Retinal pigment epithelial cell (primary cell): ENCODE measurements at regions not wholly inside any gene's neighbourhood (a gene's known extent, or its start where the extent isn't known, plus 50 kb on each side); places are given as distances from the start of the nearest gene placed in this dataset.
"Not testable (repeated sequence)": the region's sequence is repeated elsewhere in the genome, so short reads cannot be mapped to it uniquely, and the experiment has no call there.

Experiments used
- DNase-seq: peaks from one replicate; pipeline ENCODE4 v3.0.0-alpha.2; 2010; ENCODE audit warnings: low read depth
- H3K4me3 ChIP-seq: 2 replicates; pipeline ENCODE4 v1.5.1; 2011; ENCODE audit warnings: mild to moderate bottlenecking, low read length, control low read depth, moderate library complexity
- TF ChIP-seq, protein P1 (sequence below): conservative IDR thresholded peaks from 2 replicates; pipeline ENCODE4 v1.5.1; 2011; ENCODE audit warnings: low read depth, low read length, control low read depth, inconsistent platforms

GRCh38 chr9:85487872-85488271, 253.9 kb downstream of the AGTPBP1 start:
- no peak for DNase-seq
- TF ChIP-seq, protein P1, sequence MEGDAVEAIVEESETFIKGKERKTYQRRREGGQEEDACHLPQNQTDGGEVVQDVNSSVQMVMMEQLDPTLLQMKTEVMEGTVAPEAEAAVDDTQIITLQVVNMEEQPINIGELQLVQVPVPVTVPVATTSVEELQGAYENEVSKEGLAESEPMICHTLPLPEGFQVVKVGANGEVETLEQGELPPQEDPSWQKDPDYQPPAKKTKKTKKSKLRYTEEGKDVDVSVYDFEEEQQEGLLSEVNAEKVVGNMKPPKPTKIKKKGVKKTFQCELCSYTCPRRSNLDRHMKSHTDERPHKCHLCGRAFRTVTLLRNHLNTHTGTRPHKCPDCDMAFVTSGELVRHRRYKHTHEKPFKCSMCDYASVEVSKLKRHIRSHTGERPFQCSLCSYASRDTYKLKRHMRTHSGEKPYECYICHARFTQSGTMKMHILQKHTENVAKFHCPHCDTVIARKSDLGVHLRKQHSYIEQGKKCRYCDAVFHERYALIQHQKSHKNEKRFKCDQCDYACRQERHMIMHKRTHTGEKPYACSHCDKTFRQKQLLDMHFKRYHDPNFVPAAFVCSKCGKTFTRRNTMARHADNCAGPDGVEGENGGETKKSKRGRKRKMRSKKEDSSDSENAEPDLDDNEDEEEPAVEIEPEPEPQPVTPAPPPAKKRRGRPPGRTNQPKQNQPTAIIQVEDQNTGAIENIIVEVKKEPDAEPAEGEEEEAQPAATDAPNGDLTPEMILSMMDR = no peak
- no peak overlapping the region for H3K4me3 ChIP-seq

DNA sequence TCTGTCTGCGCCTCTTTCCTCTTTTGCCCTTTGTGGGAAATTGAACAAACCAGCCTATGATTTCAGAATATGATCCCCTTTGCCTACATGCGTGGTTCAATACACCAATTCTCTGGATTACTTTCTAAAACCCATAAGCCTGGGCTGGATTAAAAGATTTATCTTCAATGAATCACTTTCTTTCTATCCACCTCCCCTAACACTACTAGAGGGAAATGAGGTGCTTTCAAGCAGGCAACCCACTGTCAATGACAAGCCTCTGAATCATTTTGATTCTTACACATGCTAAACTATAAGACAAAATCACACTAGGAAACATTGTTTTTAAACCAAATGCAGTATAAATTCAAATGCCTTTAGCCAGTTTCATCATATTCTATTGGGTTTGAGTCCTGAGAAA, 257.5 kb downstream of the AGTPBP1 start:
- DNase-seq = no peak
- TF ChIP-seq, protein P1 = no peak
- no peak overlapping the region for H3K4me3 ChIP-seq

- no peak for DNase-seq
- TF ChIP-seq, protein P1 = no peak
- no peak overlapping the region for H3K4me3 ChIP-seq
Observed at GRCh38 chr9:85483208-85483607, 258.5 kb downstream of the AGTPBP1 start.

DNA sequence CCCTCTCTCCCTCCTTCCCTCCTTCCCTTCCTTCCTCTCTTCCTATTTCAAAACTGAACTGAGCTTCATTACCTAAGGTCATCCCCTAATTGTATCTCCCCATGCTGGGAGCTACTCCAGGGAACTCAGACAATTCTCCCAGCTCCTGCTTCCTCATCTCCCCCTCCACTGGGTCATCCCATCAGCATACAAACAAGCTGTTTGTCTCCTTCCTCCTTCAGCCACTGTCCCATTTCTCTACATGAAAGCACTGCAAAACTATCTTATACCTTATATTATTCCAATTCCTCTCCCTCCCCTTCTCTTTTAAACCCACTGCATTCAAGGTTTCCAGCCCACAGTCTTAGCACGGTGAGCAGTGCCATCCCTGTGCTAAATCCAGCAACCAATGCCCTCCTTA, 262.4 kb downstream of the AGTPBP1 start:
- DNase-seq = no peak
- H3K4me3 ChIP-seq = no peak overlapping the region
- TF ChIP-seq, protein P1 = no peak

DNA sequence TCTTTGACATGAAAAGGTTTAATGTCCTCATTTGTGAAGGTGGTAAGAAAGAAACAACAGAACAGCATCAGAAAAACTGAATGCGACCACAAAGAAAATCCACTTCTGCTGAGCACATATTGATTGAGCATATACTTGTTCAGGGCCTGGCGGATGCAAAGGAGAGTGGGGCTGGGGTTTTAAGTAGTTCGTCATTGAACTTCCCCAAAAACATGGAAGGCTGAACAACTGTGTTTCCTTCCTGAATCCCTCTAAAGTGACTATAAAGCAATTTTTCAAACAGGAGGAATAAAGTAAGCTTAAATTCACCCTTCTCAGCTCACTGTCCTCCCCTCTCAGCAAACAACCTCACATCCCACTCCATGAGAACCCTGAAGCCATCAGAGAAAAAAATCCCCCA, 262.9 kb downstream of the AGTPBP1 start:
- TF ChIP-seq, protein P1 = no peak
- DNase-seq = no peak
- H3K4me3 ChIP-seq = no peak overlapping the region

DNA sequence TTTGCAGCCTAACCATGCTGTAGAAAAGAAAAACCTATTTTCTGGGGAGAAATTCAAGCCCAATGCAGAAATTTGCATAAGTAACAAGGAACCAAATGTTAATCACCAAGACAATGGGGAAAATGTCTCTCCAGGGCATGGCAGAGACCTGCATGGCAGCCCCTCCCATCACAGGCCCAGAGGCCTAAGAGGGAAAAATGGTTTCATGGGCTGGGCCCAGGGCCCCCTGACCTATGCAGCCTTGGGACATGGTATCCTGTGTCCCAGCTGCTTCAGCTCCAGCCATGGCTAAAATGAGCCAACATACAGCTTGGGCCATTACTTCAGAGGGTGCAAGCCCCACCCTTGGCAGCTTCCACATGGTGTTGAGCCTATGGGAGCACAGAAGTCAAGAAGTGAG, 266.9 kb downstream of the AGTPBP1 start:
- not testable (repeated sequence) for DNase-seq, H3K4me3 ChIP-seq

GRCh38 chr9:85471791-85472190, 270.0 kb downstream of the AGTPBP1 start:
- TF ChIP-seq, protein P1 = no peak
- no peak for DNase-seq
- H3K4me3 ChIP-seq = no peak overlapping the region

DNA sequence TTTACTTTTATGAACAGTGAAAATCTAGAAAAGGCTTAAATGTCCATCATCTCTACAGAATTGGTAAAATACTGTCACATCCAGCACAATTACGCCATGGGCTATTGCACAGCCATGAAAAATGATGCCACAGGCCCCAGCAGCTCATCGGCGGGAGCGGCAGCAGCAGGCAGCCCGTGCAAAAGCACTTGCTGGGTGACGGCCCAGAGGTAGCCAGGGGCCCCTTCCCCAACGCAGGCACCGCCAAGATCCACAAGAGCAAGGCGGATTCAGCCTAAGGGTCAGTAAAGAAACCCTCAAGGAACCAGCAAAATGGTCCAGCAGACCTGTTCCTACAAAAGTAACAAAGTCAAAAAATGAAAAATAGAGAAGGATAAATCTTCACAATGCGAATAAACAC, 272.7 kb downstream of the AGTPBP1 start:
- TF ChIP-seq, protein P1 = no peak
- H3K4me3 ChIP-seq = no peak overlapping the region
- no peak for DNase-seq
